GM12874 (cell line): ENCODE measurements at regions not wholly inside any gene's neighbourhood (a gene's known extent, or its start where the extent isn't known, plus 50 kb on each side); places are given as distances from the start of the nearest gene placed in this dataset.

Experiments
- CTCF ChIP-seq: IDR thresholded peaks from 2 replicates; pipeline ENCODE4 v1.5.1; 2011; ENCODE audit warnings: low read depth, mild to moderate bottlenecking, control low read depth, low read length, moderate library complexity; ENCODE audit not compliant: insufficient read depth

- no peak for TF ChIP-seq CTCF
Observed at GRCh38 chr9:38259519-38260218, 132.8 kb upstream of the ALDH1B1 start.

- no peak for TF ChIP-seq CTCF
Observed at GRCh38 chr9:38259056-38259455, 133.4 kb upstream of the ALDH1B1 start.

GRCh38 chr9:38257626-38258215 lies 134.8 kb upstream of the ALDH1B1 start:
- TF ChIP-seq CTCF = no peak

GRCh38 chr9:38256461-38256860 lies 136.0 kb upstream of the ALDH1B1 start:
- no peak for TF ChIP-seq CTCF

DNA sequence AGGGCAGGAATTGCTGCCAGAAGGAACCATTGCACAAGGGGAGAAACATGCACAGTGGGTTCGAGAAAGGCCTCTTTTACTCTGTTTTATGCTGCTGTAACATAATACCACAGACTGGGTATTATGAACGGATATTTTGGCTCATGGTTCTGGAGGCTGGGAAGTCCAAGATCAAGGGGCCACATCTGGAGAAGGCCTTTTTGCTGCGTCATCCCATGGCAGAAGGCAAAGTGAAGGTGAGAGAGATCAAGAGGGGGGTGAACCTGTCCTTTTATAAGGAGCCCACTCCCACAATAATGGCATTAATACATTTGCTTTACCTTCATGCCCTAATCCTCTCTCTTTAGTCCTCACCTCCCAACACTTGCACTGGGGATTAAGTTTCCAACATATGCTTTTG lies 136.9 kb upstream of the ALDH1B1 start:
- no peak for TF ChIP-seq CTCF

DNA sequence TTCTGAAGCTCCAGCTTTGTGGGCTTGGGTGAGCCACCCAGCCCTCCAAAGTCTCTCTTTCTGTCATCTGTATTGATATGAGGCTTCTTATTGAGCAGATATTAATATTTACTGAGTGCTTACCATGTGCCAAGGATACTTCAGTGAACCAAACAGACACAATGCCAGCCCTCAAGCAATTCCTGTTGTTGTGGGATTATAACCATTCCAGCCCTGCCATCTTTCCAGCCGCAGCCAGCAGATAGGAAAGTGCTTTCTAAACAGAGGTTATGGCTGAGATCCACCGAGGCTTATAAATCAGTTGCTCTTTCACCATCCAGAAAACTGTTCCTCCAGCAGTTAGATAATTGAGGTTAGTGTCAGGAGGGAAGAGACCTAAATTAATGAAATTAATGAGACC lies 137.7 kb upstream of the ALDH1B1 start:
- TF ChIP-seq CTCF = no peak

- no peak for TF ChIP-seq CTCF
Observed at GRCh38 chr9:38254151-38254550, 138.4 kb upstream of the ALDH1B1 start.
